Caco-2 (cell line): ENCODE measurements at regions not wholly inside any gene's neighbourhood (a gene's known extent, or its start where the extent isn't known, plus 50 kb on each side); places are given as distances from the start of the nearest gene placed in this dataset.

Experiments
- BruUV-seq: library from RNA; stranded (reverse); fragments of 400-500 nt; replicated peaks from 2 replicates; lab custom pipeline; 2021; lab: Mats Ljungman, UMichigan
- CTCF ChIA-PET: fragments of 300-600 bp; sonication (Branson Sonifier 250); formaldehyde crosslinking; loops from one replicate; lab custom pipeline; 2022; ENCODE audit warnings: antibody characterized with exemption; lab: Charles Lee
- POLR2A ChIA-PET: fragments of 300-600 bp; sonication (Branson Sonifier 250); formaldehyde crosslinking; loops from one replicate; lab custom pipeline; 2022; ENCODE audit warnings: antibody characterized with exemption; lab: Charles Lee
- DNase-seq, 2 experiments: peaks; one replicate each; pipeline versions ENCODE4 v3.0.0 to v3.0.0-alpha.2; 2020 to 2022
- H3K27me3 ChIP-seq: replicated peaks from 2 replicates; pipeline ENCODE4 v1.6.0; 2011; ENCODE audit warnings: low read length; ENCODE audit not compliant: control insufficient read depth, insufficient read depth
- H3K36me3 ChIP-seq: 2 replicates; pipeline ENCODE4 v1.5.1; 2011; ENCODE audit warnings: low read length; ENCODE audit not compliant: control insufficient read depth, insufficient read depth
- H3K4me1 ChIP-seq: fragments of 250-450 bp; sonication (Bioruptor Pico); 2 replicates; pipeline ENCODE4 v1.5.1; 2020; ENCODE audit warnings: mild to moderate bottlenecking
- H3K4me3 ChIP-seq: 2 replicates; pipeline ENCODE4 v1.5.1; 2011; ENCODE audit warnings: low read depth, mild to moderate bottlenecking, control low read depth, low read length
- H3K9me3 ChIP-seq: fragments of 250-450 bp; sonication (Bioruptor Pico); 2 replicates; pipeline ENCODE4 v1.5.1; 2020; ENCODE audit warnings: mild to moderate bottlenecking, moderate library complexity
- H3K27ac Mint-ChIP-seq: one replicate; pipeline ENCODE4 v1.8.0; 2022; ENCODE audit warnings: mixed read lengths; ENCODE audit not compliant: unreplicated experiment
- H3K27me3 Mint-ChIP-seq: one replicate; pipeline ENCODE4 v1.8.0; 2022; ENCODE audit warnings: mixed read lengths; ENCODE audit not compliant: insufficient read depth, unreplicated experiment
- H3K36me3 Mint-ChIP-seq: one replicate; pipeline ENCODE4 v1.8.0; 2022; ENCODE audit warnings: mild to moderate bottlenecking, mixed read lengths; ENCODE audit not compliant: insufficient read depth, unreplicated experiment
- H3K4me1 Mint-ChIP-seq: one replicate; pipeline ENCODE4 v1.8.0; 2022; ENCODE audit warnings: low read depth, mixed read lengths; ENCODE audit not compliant: unreplicated experiment
- H3K4me3 Mint-ChIP-seq: one replicate; pipeline ENCODE4 v1.8.0; 2022; ENCODE audit warnings: mild to moderate bottlenecking, moderate library complexity, mixed read lengths; ENCODE audit not compliant: unreplicated experiment
- H3K9me3 Mint-ChIP-seq: one replicate; pipeline ENCODE4 v1.8.0; 2022; ENCODE audit warnings: mixed read lengths; ENCODE audit not compliant: unreplicated experiment
- intact Hi-C: fragments of 100-400 bp; cut with micrococcal nuclease; formaldehyde crosslinking; loops from one replicate; pipeline ENCODE4 v1.10.0; 2022; ENCODE audit not compliant: unreplicated experiment
- TF ChIP-seq, protein P1 (sequence below), 2 experiments: fragments of 200-600 bp in 1 of 2; IDR thresholded peaks; 1 replicate in 1 of 2; 2 replicates in 1 of 2; pipeline versions ENCODE4 v1.5.1 to v1.8.0; 2011 to 2022; ENCODE audit warnings: antibody characterized with exemption in 1 of 2, control low read depth in 1 of 2, inconsistent platforms in 1 of 2, low read depth in 1 of 2, low read length in 1 of 2, mild to moderate bottlenecking in 1 of 2, moderate library complexity in 1 of 2; ENCODE audit not compliant: insufficient read depth in 1 of 2, severe bottlenecking in 1 of 2, unreplicated experiment in 1 of 2

DNA sequence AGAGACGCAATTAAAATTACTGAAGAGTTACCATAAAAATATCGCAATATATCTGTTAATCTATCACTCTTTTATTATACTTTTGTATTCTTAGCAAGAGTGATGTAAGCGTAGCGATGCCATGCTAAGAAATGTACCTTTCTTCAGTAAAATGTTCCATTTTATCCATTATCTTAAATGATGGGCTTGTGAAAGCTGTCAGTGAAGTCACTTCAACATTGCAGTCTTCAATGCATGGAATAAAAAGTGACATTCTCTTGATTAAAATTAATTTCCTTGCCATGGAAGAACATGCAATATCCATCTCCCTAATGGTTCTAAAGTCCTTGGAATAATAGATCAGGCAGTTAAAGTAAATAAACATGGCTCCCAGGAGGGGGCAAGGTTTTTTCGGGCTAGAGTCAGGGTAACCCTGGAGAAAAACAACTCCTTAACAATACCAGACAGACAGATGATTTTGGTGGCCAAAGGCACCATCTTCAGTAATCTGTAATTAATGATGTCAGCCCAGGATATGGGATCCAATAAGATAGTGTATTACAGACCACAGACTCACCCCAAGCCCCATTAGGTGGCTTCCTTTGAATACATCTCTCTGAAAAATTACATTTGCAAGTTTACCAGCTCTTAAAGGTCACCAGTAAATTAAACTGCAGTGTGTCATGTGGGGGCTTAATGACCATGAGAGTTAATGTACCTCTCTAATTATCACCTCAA lies 677.1 kb downstream of the DTWD2 start:
- H3K9me3 ChIP-seq, result no peaks in the 10 kb centered on the region
- TF ChIP-seq, protein P1, sequence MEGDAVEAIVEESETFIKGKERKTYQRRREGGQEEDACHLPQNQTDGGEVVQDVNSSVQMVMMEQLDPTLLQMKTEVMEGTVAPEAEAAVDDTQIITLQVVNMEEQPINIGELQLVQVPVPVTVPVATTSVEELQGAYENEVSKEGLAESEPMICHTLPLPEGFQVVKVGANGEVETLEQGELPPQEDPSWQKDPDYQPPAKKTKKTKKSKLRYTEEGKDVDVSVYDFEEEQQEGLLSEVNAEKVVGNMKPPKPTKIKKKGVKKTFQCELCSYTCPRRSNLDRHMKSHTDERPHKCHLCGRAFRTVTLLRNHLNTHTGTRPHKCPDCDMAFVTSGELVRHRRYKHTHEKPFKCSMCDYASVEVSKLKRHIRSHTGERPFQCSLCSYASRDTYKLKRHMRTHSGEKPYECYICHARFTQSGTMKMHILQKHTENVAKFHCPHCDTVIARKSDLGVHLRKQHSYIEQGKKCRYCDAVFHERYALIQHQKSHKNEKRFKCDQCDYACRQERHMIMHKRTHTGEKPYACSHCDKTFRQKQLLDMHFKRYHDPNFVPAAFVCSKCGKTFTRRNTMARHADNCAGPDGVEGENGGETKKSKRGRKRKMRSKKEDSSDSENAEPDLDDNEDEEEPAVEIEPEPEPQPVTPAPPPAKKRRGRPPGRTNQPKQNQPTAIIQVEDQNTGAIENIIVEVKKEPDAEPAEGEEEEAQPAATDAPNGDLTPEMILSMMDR (IDR thresholded peaks at IDR 0.05; ENCODE audit: insufficient read depth in 1 of 2, low read depth in 1 of 2, low read length in 1 of 2, severe bottlenecking in 1 of 2, unreplicated experiment in 1 of 2), result no peak
- Mint-ChIP-seq H3K36me3 (no peaks in the 10 kb centered on the region), H3K9me3 (no peaks in the 10 kb centered on the region), H3K4me1 (no peaks in the 10 kb centered on the region), H3K27me3 (peaks cover 3% of the 10 kb centered on the region), H3K4me3 (no peak overlapping the region), H3K27ac (no peak overlapping the region)
- no peaks in the 10 kb centered on the region for H3K36me3 ChIP-seq
- H3K4me1 ChIP-seq, result no peaks in the 10 kb centered on the region
- no peak for DNase-seq
- no peak overlapping the region for H3K4me3 ChIP-seq
- ChIA-PET POLR2A (no interaction called here), CTCF (no interaction called here)
- no peaks in the 10 kb centered on the region for H3K27me3 ChIP-seq
- no TSS peak for BruUV-seq
- intact Hi-C loops, result no loop called here

DNA sequence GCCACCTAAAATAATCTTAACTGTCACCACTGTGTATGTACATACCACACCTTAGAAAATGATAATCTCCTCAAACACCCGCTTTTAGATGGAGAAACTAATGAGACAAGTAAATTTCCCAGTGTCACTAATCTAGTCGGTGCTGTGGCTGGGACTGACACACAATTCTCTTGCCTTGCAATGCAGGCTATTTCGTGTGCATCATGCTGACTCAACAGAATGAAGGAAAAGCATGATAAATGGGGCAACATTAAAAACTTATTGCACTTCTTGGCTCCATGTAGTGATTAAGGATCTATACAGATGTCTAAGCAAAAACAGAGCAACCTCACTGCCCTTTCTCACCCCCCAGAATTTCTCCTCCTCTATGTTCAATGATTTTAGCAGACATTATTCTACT lies 677.9 kb downstream of the DTWD2 start:
- H3K9me3 ChIP-seq, result no peaks in the 10 kb centered on the region
- no peak overlapping the region for H3K4me3 ChIP-seq
- POLR2A ChIA-PET, result no interaction called here
- CTCF ChIA-PET, result no interaction called here
- no peak overlapping the region for H3K27ac Mint-ChIP-seq
- H3K4me1 Mint-ChIP-seq, result no peaks in the 10 kb centered on the region
- H3K4me3 Mint-ChIP-seq, result no peak overlapping the region
- no peaks in the 10 kb centered on the region for H3K27me3 ChIP-seq
- no peaks in the 10 kb centered on the region for H3K4me1 ChIP-seq
- BruUV-seq, result no TSS peak
- H3K36me3 Mint-ChIP-seq, result no peaks in the 10 kb centered on the region
- no peak for DNase-seq
- TF ChIP-seq, protein P1 (IDR thresholded peaks at IDR 0.05; ENCODE audit: insufficient read depth in 1 of 2, low read depth in 1 of 2, low read length in 1 of 2, severe bottlenecking in 1 of 2, unreplicated experiment in 1 of 2), result no peak
- no peaks in the 10 kb centered on the region for H3K9me3 Mint-ChIP-seq
- no peaks in the 10 kb centered on the region for H3K36me3 ChIP-seq
- H3K27me3 Mint-ChIP-seq, result peaks cover 3% of the 10 kb centered on the region
- intact Hi-C loops, result no loop called here

DNA sequence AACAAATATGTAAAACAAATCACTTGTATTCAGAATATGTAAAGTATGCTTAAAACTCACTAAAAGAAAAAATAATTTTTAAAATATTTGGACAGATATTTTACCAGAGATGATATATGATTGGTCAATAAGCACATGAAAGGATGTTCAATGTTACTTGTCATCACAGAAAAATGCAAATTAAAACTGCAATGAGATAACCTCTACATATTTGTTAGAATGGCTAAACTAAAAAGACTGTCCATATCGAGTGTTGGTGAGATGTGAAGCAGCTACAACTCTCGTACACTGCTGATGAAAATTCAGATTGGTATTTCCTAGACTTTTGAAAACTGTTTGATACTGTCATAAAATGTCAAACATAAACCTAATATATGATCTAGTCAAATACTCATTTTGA lies 685.1 kb downstream of the DTWD2 start:
- no peaks in the 10 kb centered on the region for H3K9me3 Mint-ChIP-seq
- no peaks in the 10 kb centered on the region for H3K4me1 ChIP-seq
- intact Hi-C loops, result no loop called here
- ChIA-PET CTCF (no interaction called here), POLR2A (no interaction called here)
- no peaks in the 10 kb centered on the region for H3K36me3 Mint-ChIP-seq
- TF ChIP-seq, protein P1 (IDR thresholded peaks at IDR 0.05; ENCODE audit: insufficient read depth in 1 of 2, low read depth in 1 of 2, low read length in 1 of 2, severe bottlenecking in 1 of 2, unreplicated experiment in 1 of 2), result no peak
- no peaks in the 10 kb centered on the region for H3K4me1 Mint-ChIP-seq
- BruUV-seq, result no TSS peak
- peaks cover 3% of the 10 kb centered on the region for H3K27me3 Mint-ChIP-seq
- H3K36me3 ChIP-seq, result no peaks in the 10 kb centered on the region
- no peaks in the 10 kb centered on the region for H3K9me3 ChIP-seq
- H3K27ac Mint-ChIP-seq, result no peak overlapping the region
- H3K27me3 ChIP-seq, result no peaks in the 10 kb centered on the region
- H3K4me3 Mint-ChIP-seq, result no peak overlapping the region
- DNase-seq, result no peak
- no peak overlapping the region for H3K4me3 ChIP-seq
